Right forelimb (tissue), 1 donor: ENCODE measurements at regions not wholly inside any gene's neighbourhood (a gene's known extent, or its start where the extent isn't known, plus 50 kb on each side); places are given as distances from the start of the nearest gene placed in this dataset.
"Not testable (repeated sequence)": the region's sequence is repeated elsewhere in the genome, so short reads cannot be mapped to it uniquely, and the experiment has no call there.

Experiments used
- DNase-seq: peaks from one replicate; pipeline ENCODE4 v3.0.0-alpha.2; 2018

DNA sequence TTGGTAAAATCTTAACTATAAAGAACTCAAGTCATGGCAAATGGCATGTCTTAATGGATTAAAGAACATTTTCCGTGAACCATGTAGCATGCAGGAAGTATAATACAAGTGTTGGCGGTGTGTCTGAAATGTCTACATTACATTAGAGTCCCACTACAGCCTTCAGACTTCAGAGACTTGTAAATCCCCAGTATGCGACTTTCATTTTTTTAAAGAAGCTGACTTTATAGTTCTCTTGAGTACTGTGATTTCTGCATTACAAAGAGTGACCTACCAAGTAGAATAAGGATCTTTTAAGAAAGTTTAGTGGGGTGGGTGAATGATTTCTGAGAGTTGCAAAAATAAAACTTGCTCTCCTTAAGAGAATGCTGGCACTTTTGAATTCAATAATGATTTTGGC lies 140.7 kb upstream of the FN1 start:
- no peak for DNase-seq

DNA sequence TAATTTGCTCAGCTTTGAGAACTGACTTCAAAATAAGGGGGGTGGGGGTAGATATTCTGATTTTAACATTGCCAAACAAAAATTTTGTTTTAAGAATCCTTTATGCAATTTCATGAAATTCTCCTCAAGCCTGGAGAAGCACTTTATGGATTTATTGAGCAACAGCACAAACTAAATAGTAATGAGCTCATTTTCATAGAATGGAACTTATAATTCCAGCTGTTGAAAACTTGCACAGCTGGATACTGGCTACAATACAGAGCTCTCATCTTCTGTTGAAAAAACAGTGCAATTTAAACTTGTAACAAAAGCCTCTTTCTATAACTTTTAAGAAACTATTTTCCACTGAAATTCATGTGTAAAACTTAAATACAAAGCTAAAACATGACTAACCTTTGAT lies 137.6 kb upstream of the FN1 start:
- no peak for DNase-seq

- DNase-seq = no peak
Observed at GRCh38 chr2:215572341-215572848, 136.5 kb upstream of the FN1 start.

GRCh38 chr2:215571689-215572088 lies 135.8 kb upstream of the FN1 start:
- DNase-seq = no peak

DNA sequence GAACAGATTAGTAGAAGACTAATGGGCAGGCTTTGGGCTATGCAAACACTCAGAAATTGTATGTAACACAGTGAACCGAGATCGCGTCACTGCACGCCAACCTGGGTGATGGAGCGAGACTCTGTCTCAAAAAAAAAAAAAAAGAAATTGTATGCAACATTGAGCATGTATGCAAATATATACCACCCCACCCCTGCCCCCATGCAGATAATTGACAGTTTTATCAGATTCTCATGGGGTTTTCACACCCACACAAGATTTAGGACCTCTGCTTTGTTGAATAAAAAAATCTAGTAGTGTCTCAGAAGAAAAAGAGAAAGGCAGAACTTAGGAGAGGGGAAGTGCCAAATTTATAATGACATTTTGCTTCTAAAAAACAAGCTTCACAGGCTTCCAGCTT lies 131.6 kb upstream of the FN1 start:
- DNase-seq = no peak

DNA sequence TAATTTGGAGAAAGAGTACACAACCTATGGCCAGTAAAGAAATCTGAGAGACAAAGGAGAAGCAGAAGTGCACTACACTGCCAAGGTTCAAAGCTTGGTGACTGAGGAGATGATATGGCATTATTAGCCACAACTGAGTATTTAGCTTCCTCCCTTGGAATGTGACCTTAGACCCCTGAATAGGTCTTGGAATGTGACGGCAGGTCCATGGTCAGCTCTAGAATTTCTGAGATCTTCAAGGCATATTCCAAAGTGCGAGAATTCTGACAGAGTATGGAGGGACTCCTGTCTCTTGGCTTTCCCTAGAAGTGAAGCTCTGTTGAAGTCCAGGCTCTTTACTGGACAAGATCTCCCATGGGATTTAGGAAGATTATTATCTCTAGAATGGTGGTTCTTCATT lies 130.0 kb upstream of the FN1 start:
- DNase-seq = no peak

DNA sequence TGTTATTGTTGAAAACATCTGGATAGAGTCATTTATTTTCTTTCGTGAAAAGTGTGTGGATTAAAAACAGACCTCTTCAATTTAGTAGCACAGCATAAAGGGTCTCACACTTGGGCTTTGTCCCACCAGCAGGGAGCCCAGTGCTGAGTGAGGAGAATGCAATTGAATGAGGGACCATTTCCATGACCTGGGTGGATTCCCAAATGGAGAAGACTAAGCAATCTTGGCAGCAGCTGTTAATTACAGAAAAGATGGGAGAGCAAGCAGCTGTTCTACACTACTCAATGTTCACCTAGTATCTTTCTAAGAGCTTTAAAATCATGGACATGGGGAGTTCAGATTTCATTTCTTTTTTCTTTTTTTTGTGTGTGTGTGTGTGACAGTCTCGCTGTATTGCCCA lies 121.8 kb upstream of the FN1 start:
- DNase-seq = no peak

GRCh38 chr2:215556979-215557378 lies 121.1 kb upstream of the FN1 start:
- DNase-seq = no peak

DNA sequence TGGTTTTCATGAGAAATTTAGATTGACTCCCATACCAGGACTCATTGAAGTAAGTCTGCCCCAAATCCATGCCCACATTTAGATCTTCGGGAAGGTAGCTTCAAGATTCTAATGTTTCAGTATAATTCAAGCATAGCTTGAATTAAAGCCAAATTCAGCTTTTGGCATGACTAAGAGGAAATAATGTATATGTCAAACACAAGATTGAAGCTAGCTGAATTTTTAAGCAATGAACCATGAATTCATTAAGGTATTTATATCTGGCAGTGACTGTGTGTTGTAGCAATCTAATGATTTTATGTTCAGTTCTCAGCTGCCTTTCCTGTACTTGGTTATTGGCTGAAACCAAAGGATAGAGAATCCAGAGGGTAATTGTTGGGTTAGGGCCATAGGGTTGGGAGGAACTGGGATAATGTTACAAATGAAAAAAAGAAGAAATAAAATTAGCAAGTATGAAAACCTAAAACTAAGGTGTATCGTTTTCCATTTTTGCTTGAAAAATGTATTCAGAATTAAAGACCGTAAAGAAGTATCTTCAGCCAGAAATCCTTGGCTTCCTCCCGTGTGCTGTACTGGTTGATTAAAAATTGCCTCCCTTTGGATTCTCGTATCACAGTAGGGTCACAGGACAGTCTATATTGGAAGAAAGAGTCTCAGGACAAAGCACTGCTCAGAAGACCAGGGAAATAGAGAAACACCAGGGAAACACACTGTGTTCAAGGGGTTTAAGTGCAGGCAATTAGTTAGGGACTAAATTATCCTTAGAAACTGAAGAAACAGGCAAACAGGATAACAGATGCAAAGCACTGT lies 119.0 kb upstream of the FN1 start:
- no peak for DNase-seq

GRCh38 chr2:215553946-215554345 lies 118.1 kb upstream of the FN1 start:
- no peak for DNase-seq

DNA sequence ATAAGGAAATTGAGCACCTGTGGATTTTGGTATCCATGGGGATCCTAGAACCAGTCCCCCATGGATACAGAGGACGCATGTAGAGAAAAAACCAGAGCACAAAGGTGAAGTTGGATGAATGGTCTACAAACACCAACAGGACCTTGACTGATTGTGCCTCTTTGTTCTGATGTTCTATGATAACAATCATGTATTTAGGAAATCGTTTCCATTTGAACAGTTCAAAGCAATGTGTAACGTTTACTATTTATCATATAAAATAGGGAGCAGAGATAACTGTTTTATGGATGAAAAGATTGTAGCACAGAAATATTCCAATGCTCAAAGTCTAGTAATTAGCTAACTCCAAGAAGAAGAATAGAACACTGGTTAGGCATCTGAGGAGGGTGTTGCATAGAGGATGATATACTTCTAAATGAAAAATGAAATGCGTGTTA lies 116.3 kb upstream of the FN1 start:
- no peak for DNase-seq

- DNase-seq = no peak
Observed at GRCh38 chr2:215550331-215550730, 114.5 kb upstream of the FN1 start.

- no peak for DNase-seq
Observed at GRCh38 chr2:215548714-215549113, 112.8 kb upstream of the FN1 start.

DNA sequence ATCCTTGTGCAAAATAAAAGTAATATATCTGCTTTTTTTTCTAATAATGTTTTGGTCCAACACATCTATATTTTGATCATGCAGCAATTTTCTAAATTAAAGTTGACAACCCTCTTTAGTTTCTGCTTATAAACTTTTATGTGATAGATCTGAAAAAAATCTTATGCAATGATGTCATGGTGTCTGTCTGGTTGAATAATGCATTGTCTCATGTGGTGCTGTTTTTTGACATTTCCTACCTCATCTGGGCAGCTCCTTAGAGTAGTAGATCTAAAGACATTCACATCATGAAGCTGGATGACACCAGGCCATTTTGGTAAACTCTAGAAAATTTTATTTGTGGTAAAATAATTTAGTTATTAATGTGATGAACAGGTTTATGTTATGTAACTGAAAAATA lies 106.8 kb upstream of the FN1 start:
- no peak for DNase-seq

- no peak for DNase-seq
Observed at GRCh38 chr2:215540658-215541057, 104.8 kb upstream of the FN1 start.

- DNase-seq = peak; percentile 52
Observed at GRCh38 chr2:215537611-215538010, 101.7 kb upstream of the FN1 start.

GRCh38 chr2:215536510-215536909 lies 100.6 kb upstream of the FN1 start:
- DNase-seq = no peak

DNA sequence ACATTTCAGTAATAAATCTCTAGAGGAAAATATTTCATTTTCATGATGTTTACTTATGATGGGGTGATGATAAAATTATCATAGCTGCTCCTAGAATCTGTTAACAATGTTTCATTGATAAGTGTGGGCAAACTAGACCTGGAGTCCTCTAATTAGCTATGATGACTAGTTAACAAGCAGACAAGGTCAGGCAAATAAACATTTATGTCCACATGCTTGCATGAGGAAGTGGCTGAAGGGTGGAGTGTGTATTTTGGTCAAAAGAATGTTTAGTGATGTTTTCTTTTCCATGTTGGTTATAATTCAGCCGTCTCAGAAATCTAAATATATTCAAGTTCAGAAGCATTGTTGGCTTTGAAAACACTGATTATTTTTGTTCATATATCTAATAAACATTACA lies 99.9 kb upstream of the FN1 start:
- no peak for DNase-seq

DNA sequence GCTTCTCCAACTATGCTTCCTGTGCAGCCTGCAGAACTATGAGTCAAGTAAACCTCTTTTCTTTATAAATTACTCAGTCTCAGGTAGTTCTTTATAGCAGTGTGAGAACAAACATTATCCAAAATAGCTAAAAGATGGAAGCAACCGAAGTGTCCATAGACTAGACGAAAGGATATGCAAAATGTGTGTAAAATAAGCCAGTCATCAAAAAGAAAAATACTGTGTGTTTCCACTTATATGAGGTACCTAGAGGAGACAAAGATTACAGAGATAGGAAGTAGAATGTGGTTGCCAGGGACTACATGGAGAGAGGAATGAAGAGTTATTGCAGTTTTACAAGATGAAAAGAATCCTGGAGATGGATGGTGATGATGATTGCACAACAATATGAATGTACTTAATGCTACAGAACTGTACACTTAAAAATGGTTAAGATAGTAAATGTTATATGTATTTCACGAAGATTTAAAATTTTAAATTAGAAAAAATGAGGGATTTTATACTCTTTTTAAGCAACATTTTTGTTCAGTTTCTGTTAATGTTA lies 99.3 kb upstream of the FN1 start:
- DNase-seq = no peak

DNA sequence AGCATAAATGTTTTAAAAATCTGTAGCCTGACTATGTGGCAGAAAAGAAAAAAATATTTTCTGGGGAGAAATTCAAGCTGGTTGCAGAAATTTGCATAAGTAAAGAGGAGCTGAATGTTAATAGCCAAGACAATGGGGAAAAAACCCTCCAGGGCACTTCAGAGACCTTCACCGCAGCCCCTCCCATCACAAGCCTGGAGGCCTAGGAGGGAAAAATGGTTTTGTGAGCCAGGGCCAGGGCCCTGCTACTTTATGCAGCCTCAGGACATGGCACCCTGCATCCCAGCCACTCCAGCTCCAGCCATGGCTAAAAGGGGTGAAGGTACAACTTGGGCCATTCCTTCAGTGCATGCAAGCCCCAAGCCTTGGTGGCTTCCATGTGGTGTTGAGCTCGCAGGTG lies 97.8 kb upstream of the FN1 start:
- not testable (repeated sequence) for DNase-seq

DNA sequence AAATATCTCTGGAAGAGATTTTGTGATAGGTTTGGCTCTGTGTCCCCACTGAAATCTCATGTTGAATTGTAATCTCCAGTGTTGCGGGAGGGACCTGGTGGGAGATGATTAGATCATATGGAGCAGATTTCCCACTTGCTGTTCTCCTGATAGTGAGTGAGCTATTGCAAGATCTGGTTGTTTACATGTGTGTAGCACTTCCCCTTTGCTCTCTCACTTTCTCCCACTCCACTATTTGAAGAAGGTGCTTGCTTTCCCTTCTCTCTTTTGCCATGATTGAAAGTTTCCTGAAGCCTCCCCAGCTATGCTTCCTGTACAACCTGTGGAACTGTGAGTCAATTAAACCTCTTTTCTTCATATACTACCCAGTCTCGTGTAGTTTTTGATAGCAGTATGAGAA lies 97.0 kb upstream of the FN1 start:
- DNase-seq = no peak

GRCh38 chr2:215531284-215531683 lies 95.4 kb upstream of the FN1 start:
- DNase-seq = no peak

DNA sequence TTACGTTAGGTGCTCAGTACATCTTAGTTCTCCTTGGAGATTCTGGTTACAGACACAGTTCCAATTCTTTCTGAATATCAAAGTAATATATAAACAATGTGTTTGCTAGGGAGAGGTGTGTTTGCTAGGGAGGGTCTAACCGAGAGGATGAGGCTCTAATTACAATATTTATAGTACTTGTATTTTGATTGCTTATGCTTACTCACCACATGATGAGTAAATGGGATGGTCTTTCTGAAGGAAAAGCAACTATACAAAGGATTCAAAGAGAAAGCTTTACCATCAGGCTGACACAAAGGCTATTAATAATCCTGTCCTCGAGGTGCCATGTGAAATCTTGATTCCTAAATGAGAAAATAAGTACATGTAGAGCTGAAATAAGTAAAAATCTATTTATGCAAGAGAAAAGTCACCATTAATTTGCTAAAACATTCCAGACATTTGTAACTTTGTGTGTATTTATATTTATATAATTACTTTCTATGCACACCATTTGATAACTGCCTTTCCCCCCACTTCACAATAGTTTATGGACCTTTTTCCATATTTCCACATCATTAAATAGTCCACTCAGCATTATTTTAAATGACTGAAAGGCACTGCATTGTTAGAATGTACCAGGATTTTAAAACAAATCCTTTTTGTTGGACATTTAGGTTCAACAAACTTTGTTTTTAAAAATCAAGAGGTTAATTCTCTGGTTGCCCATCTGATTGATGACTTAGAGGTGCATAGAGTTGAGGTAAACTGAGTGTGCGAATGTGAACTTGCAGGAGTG lies 94.5 kb upstream of the FN1 start:
- DNase-seq = no peak

- DNase-seq = no peak
Observed at GRCh38 chr2:215529271-215529670, 93.4 kb upstream of the FN1 start.
